Neuronal stem cell (in vitro differentiated cells): ENCODE measurements at regions not wholly inside any gene's neighbourhood (a gene's known extent, or its start where the extent isn't known, plus 50 kb on each side); places are given as distances from the start of the nearest gene placed in this dataset.

Experiments
- DNase-seq: peaks from one replicate; pipeline ENCODE4 v3.0.0-alpha.2; 2013; ENCODE audit warnings: low spot score
- H2AFZ ChIP-seq: one replicate; pipeline ENCODE4 v1.6.1; 2013; ENCODE audit warnings: mild to moderate bottlenecking, low read length, inconsistent platforms
- H2AK5ac ChIP-seq: 2 replicates; pipeline ENCODE4 v1.6.1; 2013; ENCODE audit warnings: low read depth, mild to moderate bottlenecking, inconsistent platforms, low read length, moderate library complexity, mixed read lengths
- H2BK120ac ChIP-seq: 2 replicates; pipeline ENCODE4 v1.6.1; 2013; ENCODE audit warnings: low read depth, mild to moderate bottlenecking, inconsistent platforms, low read length, moderate library complexity, mixed read lengths
- H2BK12ac ChIP-seq: one replicate; pipeline ENCODE4 v1.6.1; 2013; ENCODE audit warnings: low read length, inconsistent platforms
- H2BK15ac ChIP-seq: 2 replicates; pipeline ENCODE4 v1.6.1; 2013; ENCODE audit warnings: mild to moderate bottlenecking, low read length, inconsistent platforms, mixed read lengths
- H2BK5ac ChIP-seq: one replicate; pipeline ENCODE4 v1.6.1; 2013; ENCODE audit warnings: inconsistent platforms, mild to moderate bottlenecking, low read length, moderate library complexity
- H3K14ac ChIP-seq: one replicate; pipeline ENCODE4 v1.6.1; 2013; ENCODE audit warnings: low read length, inconsistent platforms
- H3K18ac ChIP-seq: 2 replicates; pipeline ENCODE4 v1.6.1; 2013; ENCODE audit warnings: low read length, inconsistent platforms
- H3K23ac ChIP-seq: 2 replicates; pipeline ENCODE4 v1.6.1; 2013; ENCODE audit warnings: low read depth, mild to moderate bottlenecking, mixed read lengths, low read length, inconsistent platforms; ENCODE audit not compliant: poor library complexity
- H3K27ac ChIP-seq: replicated peaks from 3 replicates; pipeline ENCODE4 v1.5.1; 2013; ENCODE audit warnings: low read length, inconsistent platforms
- H3K27me3 ChIP-seq, 3 experiments: 2 replicates each; pipeline ENCODE4 v1.6.1; 2013; ENCODE audit warnings: low read length in 3 of 3, mild to moderate bottlenecking in 2 of 3, inconsistent platforms in 1 of 3, low read depth in 1 of 3, mixed read lengths in 1 of 3, moderate library complexity in 1 of 3; ENCODE audit not compliant: control insufficient read depth in 3 of 3, insufficient read depth in 3 of 3
- H3K36me3 ChIP-seq, 2 donors: replicated peaks in 1 of 2; 2 replicates each; pipeline ENCODE4 v1.6.1; 2013; ENCODE audit warnings: low read length in 2 of 2; ENCODE audit not compliant: control insufficient read depth in 2 of 2, insufficient read depth in 2 of 2
- H3K4ac ChIP-seq: 2 replicates; pipeline ENCODE4 v1.6.1; 2013; ENCODE audit warnings: inconsistent platforms, mild to moderate bottlenecking, low read length, moderate library complexity
- H3K4me1 ChIP-seq, 2 donors: 1 replicate in 1 of 2; 2 replicates in 1 of 2; pipeline ENCODE4 v1.6.1; 2013; ENCODE audit warnings: low read length in 2 of 2, low read depth in 1 of 2; ENCODE audit not compliant: control insufficient read depth in 2 of 2, insufficient read depth in 1 of 2
- H3K4me2 ChIP-seq: one replicate; pipeline ENCODE4 v1.6.1; 2013; ENCODE audit warnings: mild to moderate bottlenecking, low read length, inconsistent platforms; ENCODE audit not compliant: insufficient read depth, poor library complexity, severe bottlenecking
- H3K4me3 ChIP-seq, 2 donors: 2 replicates each; pipeline ENCODE4 v1.5.1; 2013; ENCODE audit warnings: low read length in 2 of 2, mild to moderate bottlenecking in 2 of 2, inconsistent platforms in 1 of 2, moderate library complexity in 1 of 2
- H3K79me1 ChIP-seq: one replicate; pipeline ENCODE4 v1.6.1; 2013; ENCODE audit warnings: low read depth, mild to moderate bottlenecking, inconsistent platforms, low read length, moderate library complexity
- H3K9ac ChIP-seq: one replicate; pipeline ENCODE4 v1.6.1; 2013; ENCODE audit warnings: mild to moderate bottlenecking, low read depth, low read length, inconsistent platforms; ENCODE audit not compliant: poor library complexity
- H3K9me3 ChIP-seq, 2 donors: replicated peaks in 1 of 2; 2 replicates each; pipeline versions ENCODE3 to v1.6.1; 2013; ENCODE audit warnings: low read length in 2 of 2, mild to moderate bottlenecking in 2 of 2, inconsistent platforms in 1 of 2, low read depth in 1 of 2, mixed read lengths in 1 of 2, moderate library complexity in 1 of 2; ENCODE audit not compliant: control insufficient read depth in 2 of 2, insufficient read depth in 1 of 2
- H4K8ac ChIP-seq: one replicate; pipeline ENCODE4 v1.6.1; 2013; ENCODE audit warnings: low read depth, mild to moderate bottlenecking, inconsistent platforms, low read length, moderate library complexity
- H4K91ac ChIP-seq: one replicate; pipeline ENCODE4 v1.6.1; 2013; ENCODE audit warnings: low read length, low read depth, mild to moderate bottlenecking, inconsistent platforms; ENCODE audit not compliant: poor library complexity
- WGBS, 2 donors: extraction: QIAGEN DNeasy Blood & Tissue Kit; methylation state at CpG; one replicate each; pipeline ENCODE4 v1.1.7; 2013; ENCODE audit warnings: missing lambda C conversion rate in 2 of 2, mixed read lengths in 1 of 2; ENCODE audit not compliant: insufficient read length in 2 of 2, insufficient replicate concordance in 1 of 2; ENCODE audit errors: extremely low coverage in 2 of 2; 5-methylcytosine and 5-hydroxymethylcytosine counted together

DNA sequence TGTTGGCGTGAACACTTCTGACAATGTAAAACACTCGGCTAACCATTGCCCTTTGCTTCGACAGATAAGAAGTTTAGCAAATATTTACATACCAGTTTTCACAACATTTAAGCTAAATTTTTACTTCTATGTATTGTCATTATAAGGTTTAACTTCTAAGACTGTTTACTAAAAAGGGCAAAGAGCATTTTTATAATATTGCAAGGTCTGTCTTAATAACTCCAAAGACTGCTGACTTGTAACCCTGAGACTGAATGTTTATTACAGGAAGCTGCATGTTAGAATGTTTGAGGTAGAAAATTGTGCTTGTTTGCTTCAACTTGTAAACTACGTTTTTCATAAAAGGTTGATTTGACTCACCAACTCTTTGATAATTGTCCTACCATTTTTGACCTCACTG, 213.2 kb upstream of the RPS6KA3 start:
- Histone ChIP-seq H3K27ac (no peak overlapping the region), H3K27me3 (no peaks in the 10 kb centered on the region), H3K9me3 (no peaks in the 10 kb centered on the region), H2BK5ac (no peak overlapping the region), H3K79me1 (no peaks in the 10 kb centered on the region), H3K14ac (no peak overlapping the region), H3K4me1 (no peaks in the 10 kb centered on the region), H2AK5ac (no peak overlapping the region), H3K23ac (no peak overlapping the region), H2AFZ (no peak overlapping the region), H2BK12ac (no peak overlapping the region), H3K4me3 (no peak overlapping the region), H4K8ac (no peak overlapping the region), H3K9ac (no peak overlapping the region), H3K36me3 (no peaks in the 10 kb centered on the region), H2BK120ac (no peak overlapping the region), H4K91ac (no peak overlapping the region), H3K4ac (no peak overlapping the region), H2BK15ac (no peak overlapping the region), H3K18ac (no peak overlapping the region), H3K4me2 (no peak overlapping the region)
- DNase-seq = no peak
- WGBS, 2 donors = no CpG with 5 or more reads among the region's 4 CpGs

DNA sequence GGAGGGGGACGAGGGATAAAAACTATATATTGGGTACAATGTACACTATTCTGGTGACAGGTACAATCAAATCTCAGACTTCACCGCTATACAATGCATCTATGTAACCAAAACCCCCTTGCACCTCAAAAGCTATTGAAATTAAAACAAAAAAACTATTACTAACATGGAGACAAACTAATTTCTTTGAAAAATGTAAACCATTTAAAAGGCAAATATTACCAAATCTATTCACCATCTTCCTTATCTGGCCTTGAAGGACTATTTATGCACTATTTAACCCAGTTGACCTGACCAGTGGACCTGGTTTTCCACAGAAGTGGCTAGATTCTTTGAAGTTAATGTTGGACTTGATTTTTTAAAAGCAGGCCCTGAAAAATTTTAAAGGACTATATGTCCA, 212.3 kb upstream of the RPS6KA3 start:
- Histone ChIP-seq H4K8ac (no peak overlapping the region), H3K4me1 (no peaks in the 10 kb centered on the region), H3K14ac (no peak overlapping the region), H2AK5ac (no peak overlapping the region), H3K27ac (no peak overlapping the region), H3K9me3 (no peaks in the 10 kb centered on the region), H4K91ac (no peak overlapping the region), H2BK12ac (no peak overlapping the region), H3K4ac (no peak overlapping the region), H3K23ac (no peak overlapping the region), H3K4me2 (no peak overlapping the region), H2BK120ac (no peak overlapping the region), H3K36me3 (no peaks in the 10 kb centered on the region), H2AFZ (no peak overlapping the region), H3K4me3 (no peak overlapping the region), H3K18ac (no peak overlapping the region), H2BK5ac (no peak overlapping the region), H3K27me3 (no peaks in the 10 kb centered on the region), H3K79me1 (no peaks in the 10 kb centered on the region), H3K9ac (no peak overlapping the region), H2BK15ac (no peak overlapping the region)
- no peak for DNase-seq
- no CpG with 5 or more reads among the region's 2 CpGs for WGBS, 2 donors

DNA sequence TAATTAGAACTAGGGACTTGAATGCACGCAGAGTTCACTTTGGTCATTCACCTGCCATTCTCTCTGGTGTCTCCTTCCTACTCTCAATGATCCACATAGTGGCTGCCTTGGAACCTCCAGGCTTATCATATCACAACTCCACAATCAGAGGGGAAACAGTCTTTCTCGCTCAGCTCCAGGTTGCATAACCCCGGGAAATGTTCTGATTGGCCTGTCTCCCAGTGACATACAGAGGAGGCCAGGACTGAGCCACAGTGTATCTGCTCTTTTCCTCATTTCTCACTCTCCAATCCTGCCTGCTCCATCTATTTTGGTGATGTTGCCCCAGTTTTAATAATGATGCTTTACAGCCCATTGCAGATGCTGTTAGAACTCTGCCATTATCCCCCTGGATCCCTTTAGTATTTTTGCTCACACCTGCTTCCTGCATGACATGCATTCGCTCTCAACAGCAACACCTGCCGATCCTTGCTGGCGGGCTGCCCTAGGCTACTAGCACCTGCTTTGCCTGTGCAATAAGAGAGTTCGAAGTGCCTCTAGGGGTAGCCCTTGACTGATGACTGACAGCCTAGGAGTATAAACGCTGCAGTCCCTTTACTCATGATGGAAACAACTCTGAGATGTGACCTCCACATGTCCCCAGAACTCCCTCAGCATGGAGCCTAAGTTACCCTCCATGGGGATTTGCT, 211.3 kb upstream of the RPS6KA3 start:
- H3K4me1 ChIP-seq = no peaks in the 10 kb centered on the region
- H3K4me3 ChIP-seq = no peak overlapping the region
- no peak overlapping the region for H3K4me2 ChIP-seq
- H3K23ac ChIP-seq = no peak overlapping the region
- no peak overlapping the region for H3K18ac ChIP-seq
- no peaks in the 10 kb centered on the region for H3K36me3 ChIP-seq
- H3K27ac ChIP-seq = no peak overlapping the region
- H2AK5ac ChIP-seq = no peak overlapping the region
- H3K9me3 ChIP-seq = no peaks in the 10 kb centered on the region
- no peak overlapping the region for H2BK120ac ChIP-seq
- H2BK5ac ChIP-seq = no peak overlapping the region
- no peak for DNase-seq
- H2AFZ ChIP-seq = no peak overlapping the region
- no peak overlapping the region for H2BK12ac ChIP-seq
- no peak overlapping the region for H3K9ac ChIP-seq
- no peak overlapping the region for H2BK15ac ChIP-seq
- WGBS, 2 donors = no CpG with 5 or more reads among the region's 8 CpGs
- peak overlapping the region; percentile 23 for H4K8ac ChIP-seq
- no peaks in the 10 kb centered on the region for H3K27me3 ChIP-seq
- H3K4ac ChIP-seq = no peak overlapping the region
- no peak overlapping the region for H4K91ac ChIP-seq
- H3K79me1 ChIP-seq = no peaks in the 10 kb centered on the region
- H3K14ac ChIP-seq = no peak overlapping the region

DNA sequence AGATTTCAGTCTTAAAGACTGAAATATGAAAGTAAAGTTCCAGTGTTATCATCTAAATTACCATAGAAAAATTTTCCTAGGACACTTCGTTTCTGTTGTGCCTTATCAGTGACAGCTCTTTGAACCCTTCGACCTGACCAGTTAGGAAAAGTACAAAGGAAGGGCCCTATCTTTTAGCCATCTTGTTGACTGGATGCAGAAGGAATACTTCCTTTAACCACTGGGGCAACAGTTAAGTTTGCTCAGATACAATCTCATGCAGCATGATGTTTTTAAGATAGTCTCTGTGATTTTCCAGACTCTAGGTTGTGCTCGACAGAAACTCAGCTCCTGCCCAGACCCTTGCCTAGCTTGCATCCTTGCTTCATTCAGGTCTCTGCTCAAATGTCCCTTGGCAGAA, 210.5 kb upstream of the RPS6KA3 start:
- H3K9me3 ChIP-seq = no peaks in the 10 kb centered on the region
- H3K18ac ChIP-seq = no peak overlapping the region
- H3K79me1 ChIP-seq = no peaks in the 10 kb centered on the region
- H2BK12ac ChIP-seq = no peak overlapping the region
- no peak overlapping the region for H3K14ac ChIP-seq
- H2BK5ac ChIP-seq = no peak overlapping the region
- no peak overlapping the region for H2BK120ac ChIP-seq
- H2BK15ac ChIP-seq = no peak overlapping the region
- WGBS, 2 donors = no CpG with 5 or more reads among the region's 3 CpGs
- no peak overlapping the region for H3K23ac ChIP-seq
- H2AK5ac ChIP-seq = no peak overlapping the region
- no peak overlapping the region for H4K91ac ChIP-seq
- no peak overlapping the region for H3K4me2 ChIP-seq
- no peaks in the 10 kb centered on the region for H3K36me3 ChIP-seq
- H3K27me3 ChIP-seq = no peaks in the 10 kb centered on the region
- no peak overlapping the region for H2AFZ ChIP-seq
- no peak overlapping the region for H3K27ac ChIP-seq
- H4K8ac ChIP-seq = no peak overlapping the region
- H3K4me1 ChIP-seq = no peaks in the 10 kb centered on the region
- H3K4ac ChIP-seq = no peak overlapping the region
- H3K9ac ChIP-seq = no peak overlapping the region
- H3K4me3 ChIP-seq = no peak overlapping the region
- no peak for DNase-seq
